IgD-negative memory B cell (primary cell): ENCODE measurements at regions not wholly inside any gene's neighbourhood (a gene's known extent, or its start where the extent isn't known, plus 50 kb on each side); places are given as distances from the start of the nearest gene placed in this dataset.

ENCODE experiments used
- H3K27ac Mint-ChIP-seq, 3 donors: one replicate each; pipeline ENCODE4 v1.8.0; 2020 to 2022; ENCODE audit warnings: mild to moderate bottlenecking in 3 of 3, mixed read lengths in 3 of 3, moderate library complexity in 1 of 3
- H3K27me3 Mint-ChIP-seq: one replicate; pipeline ENCODE4 v1.8.0; 2021; ENCODE audit warnings: mixed read lengths
- H3K36me3 Mint-ChIP-seq: one replicate; pipeline ENCODE4 v1.8.0; 2020; ENCODE audit warnings: mild to moderate bottlenecking, mixed read lengths
- H3K4me1 Mint-ChIP-seq, 3 donors: one replicate each; pipeline ENCODE4 v1.8.0; 2020 to 2022; ENCODE audit warnings: mixed read lengths in 3 of 3, mild to moderate bottlenecking in 1 of 3
- H3K4me3 Mint-ChIP-seq, 4 donors: one replicate each; pipeline ENCODE4 v1.8.0; 2020 to 2022; ENCODE audit warnings: mild to moderate bottlenecking in 4 of 4, mixed read lengths in 4 of 4, moderate library complexity in 3 of 4
- H3K9me3 Mint-ChIP-seq, 3 donors: one replicate each; pipeline ENCODE4 v1.8.0; 2020 to 2021; ENCODE audit warnings: mixed read lengths in 3 of 3, mild to moderate bottlenecking in 1 of 3

DNA sequence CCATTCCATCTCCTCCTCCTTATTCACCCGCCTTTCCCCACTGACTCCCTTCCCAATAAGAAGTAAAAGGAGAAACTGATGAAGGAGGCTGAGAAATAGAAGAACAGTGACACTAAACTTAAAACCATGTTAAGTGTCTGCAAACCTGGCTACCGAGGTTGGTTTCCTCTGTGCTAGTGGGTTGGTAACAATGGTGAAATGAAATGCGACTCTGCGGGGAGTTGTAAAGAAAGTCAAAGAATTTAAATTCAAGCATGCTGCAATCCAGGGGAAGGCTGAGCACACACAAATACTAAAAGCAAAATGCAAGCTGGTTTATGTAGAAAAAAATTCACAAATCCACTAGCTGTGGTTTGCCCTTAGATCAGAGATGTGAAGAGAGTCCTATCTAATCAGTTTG, 155.2 kb upstream of the PDE10A start:
- peaks cover 2% of the 10 kb centered on the region for H3K36me3 Mint-ChIP-seq
- H3K4me1 Mint-ChIP-seq: peaks cover 0 to 2% (median 0%) of the 10 kb centered on the region in 3 donors
- no peak overlapping the region for H3K4me3 Mint-ChIP-seq
- H3K27me3 Mint-ChIP-seq: peaks cover 12% of the 10 kb centered on the region
- H3K9me3 Mint-ChIP-seq: no peaks in the 10 kb centered on the region
- no peak overlapping the region for H3K27ac Mint-ChIP-seq

GRCh38 chr6:165817771-165818170, 154.7 kb upstream of the PDE10A start:
- Mint-ChIP-seq H3K9me3 (no peaks in the 10 kb centered on the region), H3K36me3 (peaks cover 2% of the 10 kb centered on the region), H3K4me3 (no peak overlapping the region), H3K27ac (no peak overlapping the region), H3K27me3 (peaks cover 12% of the 10 kb centered on the region), H3K4me1 (peaks cover 0 to 2% (median 0%) of the 10 kb centered on the region in 3 donors)

GRCh38 chr6:165817148-165817547, 154.1 kb upstream of the PDE10A start:
- peaks cover 0 to 2% (median 0%) of the 10 kb centered on the region in 3 donors for H3K4me1 Mint-ChIP-seq
- H3K27me3 Mint-ChIP-seq: peaks cover 12% of the 10 kb centered on the region
- no peaks in the 10 kb centered on the region for H3K9me3 Mint-ChIP-seq
- H3K4me3 Mint-ChIP-seq: no peak overlapping the region
- H3K36me3 Mint-ChIP-seq: no peaks in the 10 kb centered on the region
- H3K27ac Mint-ChIP-seq: no peak overlapping the region

DNA sequence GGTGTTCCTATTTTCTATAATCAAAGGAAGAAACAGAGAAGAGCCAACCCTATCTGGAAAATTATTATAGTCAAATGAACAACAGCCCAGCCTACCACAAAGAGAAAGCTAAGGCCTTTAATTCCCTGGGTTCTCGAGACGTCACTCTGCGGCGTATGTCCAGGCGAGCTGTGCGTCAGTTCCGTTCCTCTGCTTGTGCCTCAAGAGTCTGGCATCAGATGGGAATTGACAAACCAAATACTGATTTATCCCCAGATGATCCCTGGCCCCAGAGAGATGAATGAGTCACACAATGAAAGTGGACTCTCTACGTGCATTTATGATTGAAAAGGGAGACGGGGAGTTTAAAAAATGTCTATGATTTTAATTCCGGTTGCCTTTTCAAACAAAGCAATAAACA, 151.6 kb upstream of the PDE10A start:
- H3K36me3 Mint-ChIP-seq: no peaks in the 10 kb centered on the region
- H3K27ac Mint-ChIP-seq: no peak overlapping the region
- no peak overlapping the region for H3K4me3 Mint-ChIP-seq
- peaks cover 8% of the 10 kb centered on the region for H3K27me3 Mint-ChIP-seq
- peaks cover 4 to 6% (median 6%) of the 10 kb centered on the region in 3 donors for H3K9me3 Mint-ChIP-seq
- H3K4me1 Mint-ChIP-seq: peaks cover 0 to 2% (median 0%) of the 10 kb centered on the region in 3 donors

- Mint-ChIP-seq H3K4me3 (no peak overlapping the region), H3K4me1 (peaks cover 0 to 2% (median 0%) of the 10 kb centered on the region in 3 donors), H3K36me3 (no peaks in the 10 kb centered on the region), H3K27ac (no peak overlapping the region), H3K9me3 (peaks cover 4 to 11% (median 6%) of the 10 kb centered on the region in 3 donors), H3K27me3 (peaks cover 3% of the 10 kb centered on the region)
Measured at GRCh38 chr6:165811512-165811911, 148.5 kb upstream of the PDE10A start.

DNA sequence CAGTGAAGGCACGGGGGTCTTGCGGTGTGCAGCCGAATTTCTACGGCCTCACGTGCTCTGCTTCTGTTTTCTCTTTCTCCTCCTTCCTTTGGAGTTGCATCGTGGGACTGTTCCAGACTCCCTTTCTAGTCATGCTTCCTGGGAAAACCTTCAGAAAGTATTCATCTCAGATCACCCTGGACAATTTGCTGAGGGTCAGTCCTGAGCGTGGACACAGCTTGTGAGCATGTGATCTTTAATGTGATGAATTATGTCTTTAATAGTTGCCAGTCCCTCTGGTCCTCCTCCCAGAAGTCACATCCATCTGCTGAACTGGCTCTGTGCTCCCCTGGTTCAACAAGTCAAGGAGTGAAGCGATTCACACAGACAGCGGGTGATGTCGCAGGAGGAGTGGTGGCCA, 145.0 kb upstream of the PDE10A start:
- H3K27ac Mint-ChIP-seq: no peak overlapping the region

DNA sequence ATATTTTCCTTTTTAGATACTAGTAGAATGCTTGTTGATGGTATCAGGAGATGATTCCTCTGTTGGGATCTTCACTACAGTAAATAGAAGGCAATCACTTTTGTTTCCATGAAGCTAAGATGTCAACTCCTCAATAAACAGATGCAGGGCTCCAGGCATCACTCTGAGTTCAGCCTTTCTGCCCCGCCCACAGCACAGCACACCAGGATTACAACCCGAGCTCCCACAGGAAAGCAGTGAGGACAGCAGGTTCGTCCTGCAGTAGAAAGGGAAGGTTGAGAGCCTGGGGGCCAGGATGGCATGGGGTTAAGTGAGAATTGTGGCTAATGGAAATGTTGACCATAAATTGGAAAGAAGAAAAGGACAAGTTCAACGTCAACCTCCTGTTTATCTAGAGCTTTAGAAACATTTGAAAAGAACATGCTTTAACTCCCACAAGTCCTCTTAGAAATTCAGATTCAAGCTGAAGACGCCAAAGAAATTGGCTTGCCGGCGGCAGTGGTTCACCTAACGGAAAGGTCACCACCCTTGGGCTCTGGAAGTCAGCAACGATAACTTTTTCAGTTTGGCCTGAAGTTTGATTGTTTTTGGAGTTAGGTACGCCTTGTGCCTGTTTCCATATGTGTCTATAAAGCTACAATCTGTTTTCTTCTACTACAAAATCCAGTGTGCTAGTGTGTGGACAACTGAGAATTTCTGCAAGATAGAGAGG, 144.4 kb upstream of the PDE10A start:
- Mint-ChIP-seq H3K4me3 (no peak overlapping the region), H3K27ac (no peak overlapping the region), H3K9me3 (peaks cover 4 to 14% (median 10%) of the 10 kb centered on the region in 3 donors), H3K4me1 (peaks cover 0 to 2% (median 0%) of the 10 kb centered on the region in 3 donors), H3K36me3 (no peaks in the 10 kb centered on the region), H3K27me3 (peaks cover 11% of the 10 kb centered on the region)

More for the DNA sequence above, 145.0 kb upstream of the PDE10A start:
- Mint-ChIP-seq H3K27me3 (peaks cover 11% of the 10 kb centered on the region), H3K4me1 (peaks cover 0 to 2% (median 0%) of the 10 kb centered on the region in 3 donors), H3K9me3 (peaks cover 4 to 14% (median 10%) of the 10 kb centered on the region in 3 donors), H3K4me3 (no peak overlapping the region), H3K36me3 (no peaks in the 10 kb centered on the region)

DNA sequence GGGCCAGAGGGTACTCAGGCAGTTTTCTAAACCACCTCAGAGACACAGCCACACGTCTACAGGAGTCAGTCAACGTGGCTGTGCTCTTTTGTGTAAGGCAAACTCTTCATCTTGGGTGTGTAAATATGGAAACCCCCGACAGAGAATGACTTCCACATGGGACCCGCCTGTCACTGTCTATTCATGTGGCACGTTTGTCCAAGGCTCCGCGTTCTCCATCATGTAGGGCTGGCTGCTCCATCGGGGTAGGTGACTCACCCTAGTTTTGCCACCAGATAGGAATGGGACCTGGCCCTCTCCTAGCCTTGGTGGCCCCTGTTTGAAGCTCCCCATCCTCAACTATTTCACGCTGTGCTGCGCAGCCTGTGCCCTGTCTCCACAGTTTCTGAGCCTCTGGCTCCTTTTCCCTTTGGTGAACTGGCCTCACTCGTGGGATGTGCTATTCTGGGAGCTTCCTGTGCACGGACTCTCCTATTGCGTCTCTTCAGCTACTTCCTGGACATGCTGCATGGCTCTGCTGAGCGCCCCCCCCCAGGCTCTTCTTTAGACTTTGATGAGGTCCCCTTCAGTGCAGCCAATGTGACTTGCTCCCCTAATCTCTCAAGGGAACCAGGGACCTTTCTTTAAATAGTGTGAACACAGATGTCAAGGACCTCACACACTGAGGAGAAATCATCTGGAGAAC, 143.2 kb upstream of the PDE10A start:
- no peak overlapping the region for H3K4me3 Mint-ChIP-seq
- peaks cover 11% of the 10 kb centered on the region for H3K27me3 Mint-ChIP-seq
- H3K9me3 Mint-ChIP-seq: peaks cover 4 to 14% (median 10%) of the 10 kb centered on the region in 3 donors
- H3K4me1 Mint-ChIP-seq: peaks cover 0 to 2% (median 0%) of the 10 kb centered on the region in 3 donors
- no peak overlapping the region for H3K27ac Mint-ChIP-seq
- H3K36me3 Mint-ChIP-seq: no peaks in the 10 kb centered on the region

- no peak overlapping the region for H3K27ac Mint-ChIP-seq
- H3K36me3 Mint-ChIP-seq: no peaks in the 10 kb centered on the region
- peaks cover 11% of the 10 kb centered on the region for H3K27me3 Mint-ChIP-seq
- peaks cover 4 to 13% (median 8%) of the 10 kb centered on the region in 3 donors for H3K9me3 Mint-ChIP-seq
- peaks cover 0 to 2% (median 0%) of the 10 kb centered on the region in 3 donors for H3K4me1 Mint-ChIP-seq
- no peak overlapping the region for H3K4me3 Mint-ChIP-seq
Measured at GRCh38 chr6:165805636-165806035, 142.6 kb upstream of the PDE10A start.

DNA sequence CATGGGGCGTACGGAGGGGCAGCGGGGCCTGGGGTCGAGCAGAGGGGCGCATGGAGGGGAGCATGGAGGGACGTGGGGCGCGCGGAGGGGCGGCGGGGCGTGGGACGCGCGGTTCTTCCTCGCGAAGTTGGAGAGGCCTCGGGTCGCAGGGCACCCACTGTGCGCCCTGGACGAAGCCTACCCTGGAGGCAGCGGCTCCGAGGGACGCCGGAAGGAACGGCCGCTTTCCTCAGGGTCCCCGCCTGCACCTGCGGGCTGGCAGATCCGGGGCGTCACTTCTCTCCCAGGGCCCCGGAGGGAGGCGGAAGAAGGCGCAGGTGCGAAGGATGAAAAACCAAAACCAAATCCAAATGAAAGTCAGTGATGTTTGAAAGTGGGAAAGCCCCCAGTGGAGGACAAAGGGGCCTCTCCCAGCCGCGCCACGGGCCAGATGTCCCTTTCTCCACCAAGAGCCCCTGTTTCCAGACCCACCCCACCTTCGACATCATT, 142.1 kb upstream of the PDE10A start:
- Mint-ChIP-seq H3K4me3 (no peak overlapping the region), H3K9me3 (peaks cover 0 to 8% (median 3%) of the 10 kb centered on the region in 3 donors), H3K27ac (no peak overlapping the region), H3K27me3 (peaks cover 11% of the 10 kb centered on the region), H3K36me3 (no peaks in the 10 kb centered on the region), H3K4me1 (peaks cover 0 to 2% (median 0%) of the 10 kb centered on the region in 3 donors)

- Mint-ChIP-seq H3K4me3 (no peak overlapping the region), H3K27me3 (peaks cover 11% of the 10 kb centered on the region), H3K9me3 (peaks cover 0 to 7% (median 3%) of the 10 kb centered on the region in 3 donors), H3K27ac (no peak overlapping the region), H3K4me1 (peaks cover 0 to 2% (median 0%) of the 10 kb centered on the region in 3 donors), H3K36me3 (no peaks in the 10 kb centered on the region)
Measured at GRCh38 chr6:165804331-165805066, 141.5 kb upstream of the PDE10A start.

GRCh38 chr6:165800337-165800736, 137.3 kb upstream of the PDE10A start:
- Mint-ChIP-seq H3K36me3 (no peaks in the 10 kb centered on the region), H3K27me3 (peaks cover 5% of the 10 kb centered on the region), H3K27ac (no peak overlapping the region), H3K9me3 (peaks cover 0 to 3% (median 3%) of the 10 kb centered on the region in 3 donors), H3K4me1 (peaks cover 0 to 2% (median 0%) of the 10 kb centered on the region in 3 donors), H3K4me3 (no peak overlapping the region)

DNA sequence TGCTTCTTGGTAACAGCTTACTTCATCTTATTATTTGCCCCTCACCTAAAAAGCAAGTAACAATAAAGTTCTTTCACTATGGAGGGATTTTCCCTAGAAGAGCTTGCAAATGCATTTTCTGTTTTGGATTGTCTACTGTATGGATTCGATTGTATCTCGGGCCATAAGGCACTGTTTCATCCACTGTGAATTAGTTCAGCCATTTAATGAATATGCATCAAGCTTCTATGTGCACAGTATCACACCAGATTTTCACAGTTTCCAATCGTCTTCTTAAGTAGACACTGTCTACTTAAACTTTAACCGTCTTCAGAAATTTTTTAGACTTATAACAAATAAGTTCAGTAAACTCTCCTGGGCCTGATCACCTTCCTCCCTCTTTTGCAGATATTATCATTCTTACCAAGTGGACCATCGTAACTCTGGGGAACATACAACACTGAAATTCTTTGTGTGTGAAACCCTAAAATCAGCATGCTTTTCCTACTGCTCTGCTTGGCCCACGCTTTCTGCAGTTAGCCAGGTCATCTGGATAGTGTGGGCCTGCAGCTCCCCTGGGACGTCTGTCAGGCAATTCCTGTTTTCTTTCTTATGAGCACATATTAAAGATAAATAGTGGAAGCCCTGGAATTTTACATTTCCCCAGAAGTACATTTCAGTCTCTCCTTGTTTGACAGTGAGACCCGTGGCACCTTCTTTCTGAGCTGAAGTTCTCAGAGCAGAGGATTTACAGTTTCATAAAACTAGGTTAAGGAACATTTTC, 136.5 kb upstream of the PDE10A start:
- no peak overlapping the region for H3K4me3 Mint-ChIP-seq
- no peak overlapping the region for H3K27ac Mint-ChIP-seq
- H3K27me3 Mint-ChIP-seq: peaks cover 5% of the 10 kb centered on the region
- H3K36me3 Mint-ChIP-seq: no peaks in the 10 kb centered on the region
- peaks cover 0 to 2% (median 0%) of the 10 kb centered on the region in 3 donors for H3K4me1 Mint-ChIP-seq
- H3K9me3 Mint-ChIP-seq: peaks cover 0 to 3% (median 3%) of the 10 kb centered on the region in 3 donors

DNA sequence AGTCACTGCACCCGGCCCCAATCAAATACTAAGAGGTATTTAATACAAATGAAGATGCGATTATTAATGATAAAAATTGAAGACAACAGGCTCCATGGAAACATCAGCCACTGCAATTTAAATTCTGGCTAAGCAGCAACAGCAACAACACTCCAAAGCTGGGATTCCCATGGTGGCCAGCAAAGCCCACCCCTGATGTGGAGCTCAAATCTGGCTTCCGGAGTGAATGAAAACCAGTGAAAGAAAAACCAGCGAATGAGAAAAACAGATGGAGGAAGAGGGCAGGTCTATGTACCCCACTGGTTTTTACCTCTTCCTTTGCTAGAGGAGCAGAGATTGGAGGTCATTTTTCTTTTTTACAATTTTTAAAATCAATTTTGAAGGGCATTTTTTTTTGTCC, 135.9 kb upstream of the PDE10A start:
- Mint-ChIP-seq H3K4me3 (no peak overlapping the region), H3K27me3 (peaks cover under 1% of the 10 kb centered on the region), H3K27ac (no peak overlapping the region), H3K4me1 (no peaks in the 10 kb centered on the region), H3K9me3 (no peaks in the 10 kb centered on the region), H3K36me3 (no peaks in the 10 kb centered on the region)
